ENCODE measurements at regions not wholly inside any gene's neighbourhood (a gene's known extent, or its start where the extent isn't known, plus 50 kb on each side); places are given as distances from the start of the nearest gene placed in this dataset.

DNA sequence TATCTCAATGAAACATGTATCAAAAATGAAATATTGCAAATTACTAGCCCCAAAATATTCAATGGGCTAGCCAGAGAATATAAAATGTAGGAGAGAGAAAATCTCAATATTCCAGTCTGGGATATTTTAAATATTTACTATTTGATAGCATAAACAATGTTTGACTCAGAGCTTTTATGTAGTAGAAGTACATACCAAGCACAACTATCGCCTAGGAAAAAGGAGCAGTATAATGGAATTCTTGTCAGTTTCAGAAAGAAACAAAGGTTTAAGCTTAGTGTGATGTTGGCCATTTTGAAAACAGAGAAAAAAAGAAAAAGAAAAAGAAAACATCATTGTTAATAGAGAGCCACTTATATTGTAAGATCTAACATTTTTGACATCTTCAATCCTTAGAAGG, 1961.9 kb upstream of the CELF4 start:
- Mint-ChIP-seq H3K9me3 (no peaks in the 10 kb centered on the region), H3K4me1 (no peaks in the 10 kb centered on the region), H3K36me3 (ENCODE audit: low read depth) (no peaks in the 10 kb centered on the region), H3K27me3 (ENCODE audit: insufficient read depth, low read depth, poor library complexity) (no peaks in the 10 kb centered on the region), H3K4me3 (no peak overlapping the region), H3K27ac (no peak overlapping the region)
- H2AFZ ChIP-seq, result no peak overlapping the region
- no peak overlapping the region for H3K4me3 ChIP-seq
- H3K27me3 ChIP-seq (ENCODE audit: insufficient read depth), result no peaks in the 10 kb centered on the region
- DNase-seq (ENCODE audit: low spot score) (no peak), ATAC-seq (no peak)
- no peak overlapping the region for H3K4me2 ChIP-seq
- TF ChIP-seq, protein P1, sequence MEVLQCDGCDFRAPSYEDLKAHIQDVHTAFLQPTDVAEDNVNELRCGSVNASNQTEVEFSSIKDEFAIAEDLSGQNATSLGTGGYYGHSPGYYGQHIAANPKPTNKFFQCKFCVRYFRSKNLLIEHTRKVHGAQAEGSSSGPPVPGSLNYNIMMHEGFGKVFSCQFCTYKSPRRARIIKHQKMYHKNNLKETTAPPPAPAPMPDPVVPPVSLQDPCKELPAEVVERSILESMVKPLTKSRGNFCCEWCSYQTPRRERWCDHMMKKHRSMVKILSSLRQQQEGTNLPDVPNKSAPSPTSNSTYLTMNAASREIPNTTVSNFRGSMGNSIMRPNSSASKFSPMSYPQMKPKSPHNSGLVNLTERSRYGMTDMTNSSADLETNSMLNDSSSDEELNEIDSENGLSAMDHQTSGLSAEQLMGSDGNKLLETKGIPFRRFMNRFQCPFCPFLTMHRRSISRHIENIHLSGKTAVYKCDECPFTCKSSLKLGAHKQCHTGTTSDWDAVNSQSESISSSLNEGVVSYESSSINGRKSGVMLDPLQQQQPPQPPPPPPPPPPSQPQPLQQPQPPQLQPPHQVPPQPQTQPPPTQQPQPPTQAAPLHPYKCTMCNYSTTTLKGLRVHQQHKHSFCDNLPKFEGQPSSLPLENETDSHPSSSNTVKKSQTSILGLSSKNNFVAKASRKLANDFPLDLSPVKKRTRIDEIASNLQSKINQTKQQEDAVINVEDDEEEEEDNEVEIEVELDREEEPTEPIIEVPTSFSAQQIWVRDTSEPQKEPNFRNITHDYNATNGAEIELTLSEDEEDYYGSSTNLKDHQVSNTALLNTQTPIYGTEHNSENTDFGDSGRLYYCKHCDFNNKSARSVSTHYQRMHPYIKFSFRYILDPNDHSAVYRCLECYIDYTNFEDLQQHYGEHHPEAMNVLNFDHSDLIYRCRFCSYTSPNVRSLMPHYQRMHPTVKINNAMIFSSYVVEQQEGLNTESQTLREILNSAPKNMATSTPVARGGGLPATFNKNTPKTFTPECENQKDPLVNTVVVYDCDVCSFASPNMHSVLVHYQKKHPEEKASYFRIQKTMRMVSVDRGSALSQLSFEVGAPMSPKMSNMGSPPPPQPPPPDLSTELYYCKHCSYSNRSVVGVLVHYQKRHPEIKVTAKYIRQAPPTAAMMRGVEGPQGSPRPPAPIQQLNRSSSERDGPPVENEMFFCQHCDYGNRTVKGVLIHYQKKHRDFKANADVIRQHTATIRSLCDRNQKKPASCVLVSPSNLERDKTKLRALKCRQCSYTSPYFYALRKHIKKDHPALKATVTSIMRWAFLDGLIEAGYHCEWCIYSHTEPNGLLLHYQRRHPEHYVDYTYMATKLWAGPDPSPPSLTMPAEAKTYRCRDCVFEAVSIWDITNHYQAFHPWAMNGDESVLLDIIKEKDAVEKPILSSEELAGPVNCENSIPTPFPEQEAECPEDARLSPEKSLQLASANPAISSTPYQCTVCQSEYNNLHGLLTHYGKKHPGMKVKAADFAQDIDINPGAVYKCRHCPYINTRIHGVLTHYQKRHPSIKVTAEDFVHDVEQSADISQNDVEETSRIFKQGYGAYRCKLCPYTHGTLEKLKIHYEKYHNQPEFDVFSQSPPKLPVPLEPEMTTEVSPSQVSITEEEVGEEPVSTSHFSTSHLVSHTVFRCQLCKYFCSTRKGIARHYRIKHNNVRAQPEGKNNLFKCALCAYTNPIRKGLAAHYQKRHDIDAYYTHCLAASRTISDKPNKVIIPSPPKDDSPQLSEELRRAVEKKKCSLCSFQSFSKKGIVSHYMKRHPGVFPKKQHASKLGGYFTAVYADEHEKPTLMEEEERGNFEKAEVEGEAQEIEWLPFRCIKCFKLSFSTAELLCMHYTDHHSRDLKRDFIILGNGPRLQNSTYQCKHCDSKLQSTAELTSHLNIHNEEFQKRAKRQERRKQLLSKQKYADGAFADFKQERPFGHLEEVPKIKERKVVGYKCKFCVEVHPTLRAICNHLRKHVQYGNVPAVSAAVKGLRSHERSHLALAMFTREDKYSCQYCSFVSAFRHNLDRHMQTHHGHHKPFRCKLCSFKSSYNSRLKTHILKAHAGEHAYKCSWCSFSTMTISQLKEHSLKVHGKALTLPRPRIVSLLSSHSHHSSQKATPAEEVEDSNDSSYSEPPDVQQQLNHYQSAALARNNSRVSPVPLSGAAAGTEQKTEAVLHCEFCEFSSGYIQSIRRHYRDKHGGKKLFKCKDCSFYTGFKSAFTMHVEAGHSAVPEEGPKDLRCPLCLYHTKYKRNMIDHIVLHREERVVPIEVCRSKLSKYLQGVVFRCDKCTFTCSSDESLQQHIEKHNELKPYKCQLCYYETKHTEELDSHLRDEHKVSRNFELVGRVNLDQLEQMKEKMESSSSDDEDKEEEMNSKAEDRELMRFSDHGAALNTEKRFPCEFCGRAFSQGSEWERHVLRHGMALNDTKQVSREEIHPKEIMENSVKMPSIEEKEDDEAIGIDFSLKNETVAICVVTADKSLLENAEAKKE (CRISPR knock-in tag; IDR thresholded peaks at IDR 0.05), result no peak
- TF ChIP-seq, protein P2, sequence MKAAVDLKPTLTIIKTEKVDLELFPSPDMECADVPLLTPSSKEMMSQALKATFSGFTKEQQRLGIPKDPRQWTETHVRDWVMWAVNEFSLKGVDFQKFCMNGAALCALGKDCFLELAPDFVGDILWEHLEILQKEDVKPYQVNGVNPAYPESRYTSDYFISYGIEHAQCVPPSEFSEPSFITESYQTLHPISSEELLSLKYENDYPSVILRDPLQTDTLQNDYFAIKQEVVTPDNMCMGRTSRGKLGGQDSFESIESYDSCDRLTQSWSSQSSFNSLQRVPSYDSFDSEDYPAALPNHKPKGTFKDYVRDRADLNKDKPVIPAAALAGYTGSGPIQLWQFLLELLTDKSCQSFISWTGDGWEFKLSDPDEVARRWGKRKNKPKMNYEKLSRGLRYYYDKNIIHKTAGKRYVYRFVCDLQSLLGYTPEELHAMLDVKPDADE (IDR thresholded peaks at IDR 0.05), result no peak
- no peaks in the 10 kb centered on the region for H4K20me1 ChIP-seq (replicated peaks; ENCODE audit: insufficient read depth)
- no peaks in the 10 kb centered on the region for H3K79me2 ChIP-seq (replicated peaks; ENCODE audit: insufficient read depth)
- H3F3A ChIP-seq (replicated peaks; ENCODE audit: low read depth), result no peaks in the 10 kb centered on the region
- no peaks in the 10 kb centered on the region for H3K9me2 ChIP-seq (ENCODE audit: insufficient read depth)
- H3K36me3 ChIP-seq (ENCODE audit: insufficient read depth), result no peaks in the 10 kb centered on the region
- H3K4me1 ChIP-seq (ENCODE audit: insufficient read depth), result no peaks in the 10 kb centered on the region
- H3K27ac ChIP-seq (ENCODE audit: low read depth), result no peak overlapping the region

DNA sequence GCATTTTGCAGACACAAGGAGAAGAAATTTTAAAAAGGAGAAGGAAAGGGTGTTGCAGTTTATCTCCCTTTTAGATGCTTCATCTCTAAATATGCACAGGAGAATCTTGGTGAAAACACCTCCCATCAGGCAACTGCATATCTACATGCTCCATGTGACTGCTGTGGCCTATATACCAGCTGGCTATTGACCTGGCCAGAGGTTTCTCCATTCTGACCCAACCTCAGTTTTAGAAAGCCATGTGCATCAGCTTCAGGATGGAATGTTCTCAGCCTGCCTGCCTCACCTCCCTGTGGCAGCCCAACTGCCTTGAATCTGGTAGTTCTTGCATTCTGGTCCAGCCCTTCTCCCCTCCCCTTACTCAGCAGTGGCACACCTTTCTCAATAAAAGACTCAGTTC, 1958.8 kb upstream of the CELF4 start:
- no peak overlapping the region for H3K27ac Mint-ChIP-seq
- H3K4me1 Mint-ChIP-seq, result no peaks in the 10 kb centered on the region
- TF ChIP-seq ZNF114 (CRISPR knock-in tag; IDR thresholded peaks at IDR 0.05) (no peak), EZH2phosphoT487 (IDR thresholded peaks at IDR 0.05; ENCODE audit: unreplicated experiment) (no peak), POLR2AphosphoS5 (IDR thresholded peaks at IDR 0.05; ENCODE audit: low read depth) (no peak), ZNF331 (CRISPR knock-in tag; IDR thresholded peaks at IDR 0.05; ENCODE audit: low read depth) (no peak)
- TF ChIP-seq, protein P3, sequence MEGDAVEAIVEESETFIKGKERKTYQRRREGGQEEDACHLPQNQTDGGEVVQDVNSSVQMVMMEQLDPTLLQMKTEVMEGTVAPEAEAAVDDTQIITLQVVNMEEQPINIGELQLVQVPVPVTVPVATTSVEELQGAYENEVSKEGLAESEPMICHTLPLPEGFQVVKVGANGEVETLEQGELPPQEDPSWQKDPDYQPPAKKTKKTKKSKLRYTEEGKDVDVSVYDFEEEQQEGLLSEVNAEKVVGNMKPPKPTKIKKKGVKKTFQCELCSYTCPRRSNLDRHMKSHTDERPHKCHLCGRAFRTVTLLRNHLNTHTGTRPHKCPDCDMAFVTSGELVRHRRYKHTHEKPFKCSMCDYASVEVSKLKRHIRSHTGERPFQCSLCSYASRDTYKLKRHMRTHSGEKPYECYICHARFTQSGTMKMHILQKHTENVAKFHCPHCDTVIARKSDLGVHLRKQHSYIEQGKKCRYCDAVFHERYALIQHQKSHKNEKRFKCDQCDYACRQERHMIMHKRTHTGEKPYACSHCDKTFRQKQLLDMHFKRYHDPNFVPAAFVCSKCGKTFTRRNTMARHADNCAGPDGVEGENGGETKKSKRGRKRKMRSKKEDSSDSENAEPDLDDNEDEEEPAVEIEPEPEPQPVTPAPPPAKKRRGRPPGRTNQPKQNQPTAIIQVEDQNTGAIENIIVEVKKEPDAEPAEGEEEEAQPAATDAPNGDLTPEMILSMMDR (conservative IDR thresholded peaks at IDR 0.05; ENCODE audit: low read depth in 2 of 2), result no peak
- TF ChIP-seq, protein P2 (IDR thresholded peaks at IDR 0.05), result no peak
- TF ChIP-seq, protein P4, sequence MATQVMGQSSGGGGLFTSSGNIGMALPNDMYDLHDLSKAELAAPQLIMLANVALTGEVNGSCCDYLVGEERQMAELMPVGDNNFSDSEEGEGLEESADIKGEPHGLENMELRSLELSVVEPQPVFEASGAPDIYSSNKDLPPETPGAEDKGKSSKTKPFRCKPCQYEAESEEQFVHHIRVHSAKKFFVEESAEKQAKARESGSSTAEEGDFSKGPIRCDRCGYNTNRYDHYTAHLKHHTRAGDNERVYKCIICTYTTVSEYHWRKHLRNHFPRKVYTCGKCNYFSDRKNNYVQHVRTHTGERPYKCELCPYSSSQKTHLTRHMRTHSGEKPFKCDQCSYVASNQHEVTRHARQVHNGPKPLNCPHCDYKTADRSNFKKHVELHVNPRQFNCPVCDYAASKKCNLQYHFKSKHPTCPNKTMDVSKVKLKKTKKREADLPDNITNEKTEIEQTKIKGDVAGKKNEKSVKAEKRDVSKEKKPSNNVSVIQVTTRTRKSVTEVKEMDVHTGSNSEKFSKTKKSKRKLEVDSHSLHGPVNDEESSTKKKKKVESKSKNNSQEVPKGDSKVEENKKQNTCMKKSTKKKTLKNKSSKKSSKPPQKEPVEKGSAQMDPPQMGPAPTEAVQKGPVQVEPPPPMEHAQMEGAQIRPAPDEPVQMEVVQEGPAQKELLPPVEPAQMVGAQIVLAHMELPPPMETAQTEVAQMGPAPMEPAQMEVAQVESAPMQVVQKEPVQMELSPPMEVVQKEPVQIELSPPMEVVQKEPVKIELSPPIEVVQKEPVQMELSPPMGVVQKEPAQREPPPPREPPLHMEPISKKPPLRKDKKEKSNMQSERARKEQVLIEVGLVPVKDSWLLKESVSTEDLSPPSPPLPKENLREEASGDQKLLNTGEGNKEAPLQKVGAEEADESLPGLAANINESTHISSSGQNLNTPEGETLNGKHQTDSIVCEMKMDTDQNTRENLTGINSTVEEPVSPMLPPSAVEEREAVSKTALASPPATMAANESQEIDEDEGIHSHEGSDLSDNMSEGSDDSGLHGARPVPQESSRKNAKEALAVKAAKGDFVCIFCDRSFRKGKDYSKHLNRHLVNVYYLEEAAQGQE (IDR thresholded peaks at IDR 0.05; ENCODE audit: unreplicated experiment), result no peak

More for the DNA sequence above, 1958.8 kb upstream of the CELF4 start:
- Histone ChIP-seq H2AFZ (no peak overlapping the region), H3K4me3 (no peak overlapping the region), H3K36me3 (ENCODE audit: insufficient read depth) (no peaks in the 10 kb centered on the region), H3K79me2 (replicated peaks; ENCODE audit: insufficient read depth) (no peaks in the 10 kb centered on the region), H3K27ac (ENCODE audit: low read depth) (no peak overlapping the region), H3K27me3 (ENCODE audit: insufficient read depth) (no peaks in the 10 kb centered on the region), H3F3A (replicated peaks; ENCODE audit: low read depth) (no peaks in the 10 kb centered on the region), H3K9me2 (ENCODE audit: insufficient read depth) (no peaks in the 10 kb centered on the region), H3K4me2 (no peak overlapping the region), H3K4me1 (ENCODE audit: insufficient read depth) (no peaks in the 10 kb centered on the region), H4K20me1 (replicated peaks; ENCODE audit: insufficient read depth) (no peaks in the 10 kb centered on the region)
- H3K36me3 Mint-ChIP-seq (ENCODE audit: low read depth), result no peaks in the 10 kb centered on the region
- H3K9me3 Mint-ChIP-seq, result no peaks in the 10 kb centered on the region
- no peaks in the 10 kb centered on the region for H3K27me3 Mint-ChIP-seq (ENCODE audit: insufficient read depth, low read depth, poor library complexity)
- ATAC-seq, result no peak
- no peak for DNase-seq (ENCODE audit: low spot score)
- no peak overlapping the region for H3K4me3 Mint-ChIP-seq

Data from GM23338 (cell line).